CD4-positive, alpha-beta memory T cell (primary cell): ENCODE measurements at regions not wholly inside any gene's neighbourhood (a gene's known extent, or its start where the extent isn't known, plus 50 kb on each side); places are given as distances from the start of the nearest gene placed in this dataset.
A peak's percentile ranks its signal among the peaks of the same experiment; 100 is the strongest.

Experiments used
- CTCF ChIA-PET: fragments of 350-600 bp; sonication (Branson Sonifier 250); formaldehyde crosslinking; loops from one replicate; lab custom pipeline; 2021; ENCODE audit warnings: inconsistent platforms; ENCODE audit not compliant: partially characterized antibody; lab: Charles Lee
- POLR2A ChIA-PET: fragments of 350-600 bp; sonication (Branson Sonifier 250); formaldehyde crosslinking; loops from one replicate; lab custom pipeline; 2021; ENCODE audit not compliant: partially characterized antibody; lab: Charles Lee
- DNase-seq, 5 donors: peaks; one replicate each; pipeline versions ENCODE4 v3.0.0 to v3.0.0-alpha.2; 2020 to 2022; ENCODE audit warnings: mixed read lengths in 1 of 5
- H3K27ac ChIP-seq: one replicate; pipeline ENCODE4 v1.7.0; 2013; ENCODE audit warnings: low read depth, low read length
- H3K27me3 ChIP-seq: 2 replicates; pipeline ENCODE4 v1.7.0; 2013; ENCODE audit warnings: mild to moderate bottlenecking, low read length, moderate library complexity; ENCODE audit not compliant: insufficient read depth
- H3K36me3 ChIP-seq: 2 replicates; pipeline ENCODE4 v1.7.0; 2013; ENCODE audit warnings: mild to moderate bottlenecking, low read length, moderate library complexity; ENCODE audit not compliant: insufficient read depth
- H3K4me1 ChIP-seq: 2 replicates; pipeline ENCODE4 v1.7.0; 2013; ENCODE audit warnings: mild to moderate bottlenecking, low read length, moderate library complexity; ENCODE audit not compliant: insufficient read depth
- H3K4me3 ChIP-seq, 2 donors: one replicate each; pipeline ENCODE4 v1.7.0; 2013; ENCODE audit warnings: low read length in 2 of 2, mild to moderate bottlenecking in 1 of 2
- H3K9me3 ChIP-seq, 2 donors: one replicate each; pipeline ENCODE4 v1.7.0; 2013; ENCODE audit warnings: low read length in 2 of 2, control low read depth in 1 of 2; ENCODE audit not compliant: control insufficient read depth in 1 of 2
- H3K27ac Mint-ChIP-seq, 7 donors: one replicate each; pipeline ENCODE4 v1.8.0; 2020 to 2021; ENCODE audit warnings: mixed read lengths in 7 of 7, mild to moderate bottlenecking in 6 of 7, inconsistent platforms in 3 of 7, moderate library complexity in 3 of 7
- H3K27me3 Mint-ChIP-seq, 2 donors: one replicate each; pipeline ENCODE4 v1.8.0; 2020 to 2021; ENCODE audit warnings: mixed read lengths in 2 of 2
- H3K36me3 Mint-ChIP-seq, 2 donors: one replicate each; pipeline ENCODE4 v1.8.0; 2020 to 2021; ENCODE audit warnings: mixed read lengths in 2 of 2, inconsistent platforms in 1 of 2, mild to moderate bottlenecking in 1 of 2
- H3K4me1 Mint-ChIP-seq, 4 donors: one replicate each; pipeline ENCODE4 v1.8.0; 2020 to 2021; ENCODE audit warnings: mixed read lengths in 4 of 4, mild to moderate bottlenecking in 1 of 4
- H3K4me3 Mint-ChIP-seq, 8 donors: one replicate each; pipeline ENCODE4 v1.8.0; 2020 to 2021; ENCODE audit warnings: mixed read lengths in 8 of 8, mild to moderate bottlenecking in 7 of 8, moderate library complexity in 6 of 8, inconsistent platforms in 3 of 8
- H3K9me3 Mint-ChIP-seq, 8 donors: one replicate each; pipeline ENCODE4 v1.8.0; 2020 to 2021; ENCODE audit warnings: mixed read lengths in 8 of 8, mild to moderate bottlenecking in 5 of 8, inconsistent platforms in 3 of 8, moderate library complexity in 1 of 8
- intact Hi-C: fragments of 100-400 bp; cut with micrococcal nuclease; formaldehyde crosslinking; loops from one replicate; pipeline ENCODE4 v1.15.1; 2023

DNA sequence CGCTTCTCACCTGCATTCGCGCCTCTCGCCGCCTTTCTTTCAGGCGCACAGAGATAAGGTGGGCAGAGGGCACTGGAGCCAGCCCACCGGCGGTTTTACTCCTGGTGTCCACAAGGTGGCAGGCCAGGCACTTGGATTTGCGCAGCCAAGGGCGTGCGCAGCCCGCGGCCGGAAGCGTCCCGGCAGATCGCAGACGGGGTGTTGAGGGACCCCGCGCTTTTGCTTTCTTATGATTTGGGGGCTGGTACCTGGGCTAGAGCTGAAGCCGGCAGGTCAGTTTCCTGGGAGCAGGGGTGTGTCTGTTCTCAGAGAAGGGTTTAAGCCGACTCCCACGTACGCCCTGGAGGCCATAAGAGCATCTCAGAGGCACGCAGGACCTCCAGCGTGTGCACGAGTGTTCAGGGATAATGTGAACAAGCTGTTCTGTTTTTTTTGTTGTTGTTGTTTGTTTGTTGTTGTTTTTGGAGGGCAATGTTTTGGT, 305.6 kb upstream of the CXCR4 start:
- intact Hi-C loops: no loop called here
- Mint-ChIP-seq H3K27ac (peak overlapping the region in 6 of 7 donors; percentile 4 to 87 (median 68)), H3K27me3 (peaks cover 18 to 23% of the 10 kb centered on the region in 2 donors), H3K4me3 (peak overlapping the region; percentile 77 to 90 (median 84)), H3K4me1 (peaks cover 11 to 21% (median 14%) of the 10 kb centered on the region in 4 donors), H3K36me3 (no peaks in the 10 kb centered on the region), H3K9me3 (no peaks in the 10 kb centered on the region)
- H3K36me3 ChIP-seq: no peaks in the 10 kb centered on the region
- peak; percentile 65 to 72 (median 71) for DNase-seq
- peaks cover 17% of the 10 kb centered on the region for H3K4me1 ChIP-seq
- CTCF ChIA-PET: interaction anchor here (0.8 to 3.2 kb wide), 23 partner anchors 9 to 1418 kb away, joined by 3 to 31 read pairs (median 4); no protein-coding TSS in a partner anchor
- POLR2A ChIA-PET: no interaction called here
- H3K4me3 ChIP-seq: peak overlapping the region; percentile 53 to 59
- H3K9me3 ChIP-seq: no peaks in the 10 kb centered on the region
- peaks cover 9% of the 10 kb centered on the region for H3K27me3 ChIP-seq
- H3K27ac ChIP-seq: no peak overlapping the region

- ChIA-PET POLR2A (interaction anchor here (0.7 kb wide), 1 partner anchor 39 kb away, joined by 3 read pairs; no protein-coding TSS in a partner anchor), CTCF (interaction anchor here (0.8 to 3.2 kb wide), 3 partner anchors 38 to 1416 kb away, joined by 3 to 31 read pairs (median 4); no protein-coding TSS in a partner anchor)
- Mint-ChIP-seq H3K4me1 (peaks cover 11 to 21% (median 14%) of the 10 kb centered on the region in 4 donors), H3K27me3 (peaks cover 25 to 28% of the 10 kb centered on the region in 2 donors), H3K36me3 (no peaks in the 10 kb centered on the region), H3K27ac (peak overlapping the region in 1 of 7 donors; percentile 4), H3K9me3 (no peaks in the 10 kb centered on the region), H3K4me3 (peak overlapping the region in 4 of 8 donors; percentile 5 to 43 (median 40))
- H3K4me1 ChIP-seq: peaks cover 17% of the 10 kb centered on the region
- H3K4me3 ChIP-seq: no peak overlapping the region
- no peaks in the 10 kb centered on the region for H3K9me3 ChIP-seq
- H3K36me3 ChIP-seq: no peaks in the 10 kb centered on the region
- intact Hi-C loops: no loop called here
- DNase-seq: no peak
- no peak overlapping the region for H3K27ac ChIP-seq
- peaks cover 9% of the 10 kb centered on the region for H3K27me3 ChIP-seq
These were observed 304.6 kb upstream of the CXCR4 start for GRCh38 chr2:136422512-136422911.

DNA sequence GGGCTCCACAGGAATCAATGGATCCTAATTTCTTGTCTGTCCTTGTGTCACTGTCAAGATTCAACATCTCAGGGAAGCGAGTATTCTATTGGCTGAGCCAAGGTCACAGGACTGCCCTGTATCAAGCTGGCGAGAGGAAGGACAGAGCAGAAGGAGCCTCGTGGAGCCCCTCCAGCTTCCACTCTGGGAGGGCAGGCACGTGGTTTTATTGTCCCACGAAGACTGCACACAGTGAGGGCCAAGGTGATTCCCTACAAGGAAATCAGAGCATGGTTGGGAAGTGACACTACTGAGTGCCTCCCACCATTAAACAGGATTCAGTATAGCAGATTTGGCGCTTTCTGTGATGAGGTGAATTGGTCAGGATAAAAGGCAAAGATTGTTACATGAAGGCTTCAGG, 302.4 kb upstream of the CXCR4 start:
- Histone ChIP-seq H3K36me3 (no peaks in the 10 kb centered on the region), H3K9me3 (no peaks in the 10 kb centered on the region), H3K27ac (no peak overlapping the region), H3K4me3 (no peak overlapping the region), H3K4me1 (peaks cover 17% of the 10 kb centered on the region), H3K27me3 (peaks cover 9% of the 10 kb centered on the region)
- CTCF ChIA-PET: no interaction called here
- Mint-ChIP-seq H3K36me3 (no peaks in the 10 kb centered on the region), H3K27ac (no peak overlapping the region), H3K4me1 (peaks cover 11 to 21% (median 14%) of the 10 kb centered on the region in 4 donors), H3K4me3 (no peak overlapping the region), H3K27me3 (peaks cover 24 to 37% of the 10 kb centered on the region in 2 donors), H3K9me3 (no peaks in the 10 kb centered on the region)
- POLR2A ChIA-PET: no interaction called here
- intact Hi-C loops: no loop called here
- no peak for DNase-seq

DNA sequence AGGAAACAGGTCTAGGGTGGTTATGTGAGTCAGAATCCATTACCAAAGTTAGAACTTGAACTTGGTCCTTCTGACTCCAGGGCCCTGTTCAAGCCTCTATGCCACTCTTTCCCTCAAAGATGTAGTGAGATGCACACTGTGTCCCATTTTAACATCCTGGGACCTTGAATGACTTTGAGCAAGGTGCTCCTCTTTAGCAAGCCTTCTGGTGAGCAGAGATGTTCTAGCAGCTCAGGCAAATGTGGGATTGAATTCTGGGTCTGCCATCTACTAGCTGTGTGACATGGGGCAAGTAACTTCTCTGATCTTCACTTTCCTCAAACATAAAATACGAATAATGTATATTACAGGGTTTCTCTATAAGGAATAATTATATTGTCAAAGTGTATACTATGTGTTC, 294.0 kb upstream of the CXCR4 start:
- CTCF ChIA-PET: no interaction called here
- DNase-seq: no peak
- intact Hi-C loops: no loop called here

GRCh38 chr2:136410673-136411072, 292.7 kb upstream of the CXCR4 start:
- Mint-ChIP-seq H3K27ac (no peak overlapping the region), H3K4me3 (no peak overlapping the region), H3K4me1 (no peaks in the 10 kb centered on the region), H3K27me3 (peaks cover 20 to 22% of the 10 kb centered on the region in 2 donors), H3K36me3 (no peaks in the 10 kb centered on the region), H3K9me3 (no peaks in the 10 kb centered on the region)
- H3K9me3 ChIP-seq: no peaks in the 10 kb centered on the region
- no peaks in the 10 kb centered on the region for H3K36me3 ChIP-seq
- no peak overlapping the region for H3K4me3 ChIP-seq
- no peak overlapping the region for H3K27ac ChIP-seq
- no peak for DNase-seq
- H3K4me1 ChIP-seq: no peaks in the 10 kb centered on the region
- intact Hi-C loops: no loop called here
- ChIA-PET CTCF (interaction anchor here (1.3 to 1.6 kb wide), 2 partner anchors 13 to 701 kb away, joined by 3 to 6 read pairs; no protein-coding TSS in a partner anchor), POLR2A (no interaction called here)
- H3K27me3 ChIP-seq: peaks cover 11% of the 10 kb centered on the region

More for the DNA sequence above, 294.0 kb upstream of the CXCR4 start:
- Histone ChIP-seq H3K36me3 (no peaks in the 10 kb centered on the region), H3K9me3 (no peaks in the 10 kb centered on the region), H3K27me3 (peaks cover 7% of the 10 kb centered on the region), H3K4me3 (no peak overlapping the region), H3K27ac (no peak overlapping the region), H3K4me1 (no peaks in the 10 kb centered on the region)
- Mint-ChIP-seq H3K27me3 (peaks cover 19 to 24% of the 10 kb centered on the region in 2 donors), H3K36me3 (no peaks in the 10 kb centered on the region), H3K27ac (no peak overlapping the region), H3K4me1 (no peaks in the 10 kb centered on the region), H3K4me3 (no peak overlapping the region), H3K9me3 (no peaks in the 10 kb centered on the region)
- POLR2A ChIA-PET: no interaction called here

- intact Hi-C loops: no loop called here
These were observed 290.8 kb upstream of the CXCR4 start for GRCh38 chr2:136408795-136409194.

DNA sequence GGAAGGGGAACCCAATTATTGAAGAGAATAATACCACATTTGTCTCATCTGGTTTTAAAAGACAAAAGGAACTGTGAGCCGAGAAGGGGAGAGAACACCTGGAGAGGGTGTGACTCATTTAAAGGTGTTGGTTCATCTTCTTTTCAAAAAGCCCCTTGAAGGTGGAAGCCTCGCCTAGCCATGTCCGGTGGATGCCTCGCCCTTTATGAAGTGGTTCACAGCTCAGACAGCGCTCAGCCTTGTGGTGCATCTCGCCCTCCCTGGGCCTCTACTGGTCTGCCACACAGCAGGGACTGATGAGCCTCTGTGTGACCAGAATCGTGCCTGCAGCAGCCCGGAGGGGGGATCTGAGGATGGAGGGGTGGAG, 290.0 kb upstream of the CXCR4 start:
- CTCF ChIA-PET: interaction anchor here (1.5 kb wide), 1 partner anchor 15 kb away, joined by 4 read pairs; no protein-coding TSS in a partner anchor
- Mint-ChIP-seq H3K27ac (no peak overlapping the region), H3K27me3 (peaks cover 37% of the 10 kb centered on the region in 2 donors), H3K4me3 (no peak overlapping the region), H3K9me3 (no peaks in the 10 kb centered on the region), H3K4me1 (no peaks in the 10 kb centered on the region), H3K36me3 (no peaks in the 10 kb centered on the region)
- Histone ChIP-seq H3K27me3 (peaks cover 11% of the 10 kb centered on the region), H3K4me3 (no peak overlapping the region), H3K9me3 (no peaks in the 10 kb centered on the region), H3K36me3 (no peaks in the 10 kb centered on the region), H3K4me1 (no peaks in the 10 kb centered on the region), H3K27ac (no peak overlapping the region)
- no peak for DNase-seq
- intact Hi-C loops: no loop called here
- POLR2A ChIA-PET: no interaction called here

More at GRCh38 chr2:136408795-136409194, 290.8 kb upstream of the CXCR4 start:
- Histone ChIP-seq H3K4me3 (no peak overlapping the region), H3K27ac (no peak overlapping the region), H3K36me3 (no peaks in the 10 kb centered on the region), H3K27me3 (peaks cover 11% of the 10 kb centered on the region), H3K4me1 (no peaks in the 10 kb centered on the region), H3K9me3 (no peaks in the 10 kb centered on the region)
- Mint-ChIP-seq H3K36me3 (no peaks in the 10 kb centered on the region), H3K27me3 (peaks cover 30 to 31% of the 10 kb centered on the region in 2 donors), H3K9me3 (no peaks in the 10 kb centered on the region), H3K27ac (no peak overlapping the region), H3K4me1 (no peaks in the 10 kb centered on the region), H3K4me3 (no peak overlapping the region)
- POLR2A ChIA-PET: no interaction called here
- no peak for DNase-seq
- CTCF ChIA-PET: no interaction called here
